DND-41 (cell line): ENCODE measurements at regions not wholly inside any gene's neighbourhood (a gene's known extent, or its start where the extent isn't known, plus 50 kb on each side); places are given as distances from the start of the nearest gene placed in this dataset.

Experiments
- EZH2 ChIP-seq: IDR thresholded peaks from 3 replicates; pipeline ENCODE4 v1.6.1; 2012; ENCODE audit warnings: borderline replicate concordance, low read depth, mild to moderate bottlenecking, moderate library complexity, low read length, inconsistent platforms; ENCODE audit not compliant: severe bottlenecking
- TF ChIP-seq, protein P1 (sequence below): IDR thresholded peaks from 2 replicates; pipeline ENCODE4 v1.5.1; 2012; ENCODE audit warnings: borderline replicate concordance, low read length, moderate library complexity, mild to moderate bottlenecking; ENCODE audit not compliant: poor library complexity, severe bottlenecking; ENCODE audit errors: extremely low read depth

- TF ChIP-seq, protein P1, sequence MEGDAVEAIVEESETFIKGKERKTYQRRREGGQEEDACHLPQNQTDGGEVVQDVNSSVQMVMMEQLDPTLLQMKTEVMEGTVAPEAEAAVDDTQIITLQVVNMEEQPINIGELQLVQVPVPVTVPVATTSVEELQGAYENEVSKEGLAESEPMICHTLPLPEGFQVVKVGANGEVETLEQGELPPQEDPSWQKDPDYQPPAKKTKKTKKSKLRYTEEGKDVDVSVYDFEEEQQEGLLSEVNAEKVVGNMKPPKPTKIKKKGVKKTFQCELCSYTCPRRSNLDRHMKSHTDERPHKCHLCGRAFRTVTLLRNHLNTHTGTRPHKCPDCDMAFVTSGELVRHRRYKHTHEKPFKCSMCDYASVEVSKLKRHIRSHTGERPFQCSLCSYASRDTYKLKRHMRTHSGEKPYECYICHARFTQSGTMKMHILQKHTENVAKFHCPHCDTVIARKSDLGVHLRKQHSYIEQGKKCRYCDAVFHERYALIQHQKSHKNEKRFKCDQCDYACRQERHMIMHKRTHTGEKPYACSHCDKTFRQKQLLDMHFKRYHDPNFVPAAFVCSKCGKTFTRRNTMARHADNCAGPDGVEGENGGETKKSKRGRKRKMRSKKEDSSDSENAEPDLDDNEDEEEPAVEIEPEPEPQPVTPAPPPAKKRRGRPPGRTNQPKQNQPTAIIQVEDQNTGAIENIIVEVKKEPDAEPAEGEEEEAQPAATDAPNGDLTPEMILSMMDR = no peak
- no peak for TF ChIP-seq EZH2
Observed at GRCh38 chr10:131745591-131745990, 155.2 kb upstream of the PPP2R2D start.
